HepG2 (cell line): ENCODE measurements at regions not wholly inside any gene's neighbourhood (a gene's known extent, or its start where the extent isn't known, plus 50 kb on each side); places are given as distances from the start of the nearest gene placed in this dataset.

Experiments used
- ATAC-seq: fragments of 200-7000 bp; cut with Tn5 transposase; 3 replicates; pipeline ENCODE4 v1.9.1; 2020; ENCODE audit warnings: mild to moderate bottlenecking, moderate library complexity
- BruUV-seq: library from RNA; stranded (reverse); fragments of 400-500 nt; replicated peaks from 2 replicates; lab custom pipeline; 2021; lab: Mats Ljungman, UMichigan
- CTCF ChIA-PET: fragments of 300-600 bp; formaldehyde crosslinking; extraction: SDS; loops from one replicate; lab custom pipeline; 2021; ENCODE audit warnings: low total read pairs, inconsistent platforms, low intra/inter-chr PET ratio; lab: Yijun Ruan, JAX
- POLR2A ChIA-PET: fragments of 350-600 bp; sonication (Branson Sonifier 250); formaldehyde crosslinking; loops from one replicate; lab custom pipeline; 2020; ENCODE audit warnings: antibody characterized with exemption, inconsistent platforms; lab: Yijun Ruan, JAX
- DNase-seq: peaks from one replicate; pipeline ENCODE4 v3.0.0-alpha.2; 2015; ENCODE audit warnings: low spot score
- FAIRE-seq: peaks from 3 replicates; lab custom pipeline; 2011; peaks lifted over from hg19 to GRCh38; lab: Jason Lieb, UNC
- H2AFZ ChIP-seq: one replicate; pipeline ENCODE4 v1.6.1; 2011; ENCODE audit warnings: low read length, inconsistent platforms
- H3K27ac ChIP-seq: fragments of 300-600 bp; 3 replicates; pipeline ENCODE4 v1.8.0; 2011; ENCODE audit warnings: mixed run types, mild to moderate bottlenecking, mixed read lengths, low read length, inconsistent platforms; ENCODE audit not compliant: insufficient read depth; ENCODE audit errors: extremely low read length
- H3K27me3 ChIP-seq, 2 experiments: fragments of 200-600 bp in 1 of 2; 2 replicates in 1 of 2; 3 replicates in 1 of 2; pipeline versions ENCODE4 v1.6.0 to v1.8.0; 2011; ENCODE audit warnings: low read length in 2 of 2, mild to moderate bottlenecking in 2 of 2, moderate library complexity in 2 of 2, inconsistent platforms in 1 of 2; ENCODE audit not compliant: insufficient read depth in 2 of 2, control insufficient read depth in 1 of 2
- H3K36me3 ChIP-seq, 2 experiments: fragments of 200-600 bp in 1 of 2; replicated peaks in 1 of 2; 2 replicates in 1 of 2; 3 replicates in 1 of 2; pipeline versions ENCODE4 v1.5.1 to v1.8.0; 2011; ENCODE audit warnings: low read length in 2 of 2, inconsistent platforms in 1 of 2; ENCODE audit not compliant: insufficient read depth in 2 of 2, control insufficient read depth in 1 of 2
- H3K4me1 ChIP-seq: 2 replicates; pipeline ENCODE4 v1.5.1; 2012; ENCODE audit warnings: low read length, inconsistent platforms; ENCODE audit not compliant: insufficient read depth
- H3K4me2 ChIP-seq: 2 replicates; pipeline ENCODE4 v1.6.0; 2011; ENCODE audit warnings: low read depth, low read length, inconsistent platforms
- H3K4me3 ChIP-seq, 3 experiments: fragments of 200-600 bp in 1 of 3; sonication (generic), shearing (Covaris generic) in 1 of 3; replicated peaks in 1 of 3; 2 replicates each; pipeline ENCODE4 v1.5.1; 2011 to 2016; ENCODE audit warnings: low read length in 3 of 3, inconsistent platforms in 2 of 3, low read depth in 2 of 3, mild to moderate bottlenecking in 2 of 3, control low read depth in 1 of 3, mixed read lengths in 1 of 3; ENCODE audit not compliant: insufficient read depth in 1 of 3
- H3K79me2 ChIP-seq: one replicate; pipeline ENCODE4 v1.6.1; 2011; ENCODE audit warnings: low read length, inconsistent platforms; ENCODE audit not compliant: insufficient read depth
- H3K9ac ChIP-seq: 2 replicates; pipeline ENCODE4 v1.6.0; 2011; ENCODE audit warnings: mild to moderate bottlenecking, low read depth, low read length, inconsistent platforms; ENCODE audit not compliant: insufficient read depth
- H3K9me3 ChIP-seq: 2 replicates; pipeline ENCODE4 v1.5.1; 2012; ENCODE audit warnings: mild to moderate bottlenecking, low read length
- H4K20me1 ChIP-seq: 2 replicates; pipeline ENCODE4 v1.6.0; 2011; ENCODE audit warnings: inconsistent platforms, mild to moderate bottlenecking, low read length, moderate library complexity; ENCODE audit not compliant: insufficient read depth
- GABPA ChIP-seq, 2 experiments: IDR thresholded peaks; 2 replicates each; pipeline ENCODE4 v1.6.1; 2011 to 2016; ENCODE audit warnings: low read depth in 2 of 2, low read length in 1 of 2, missing biosample characterization in 1 of 2, missing genetic modification characterization in 1 of 2
- HNF1A ChIP-seq, 2 experiments: sonication (generic) in 1 of 2; formaldehyde crosslinking in 1 of 2; IDR thresholded peaks; 2 replicates each; pipeline versions ENCODE4 v1.4.0 to v1.6.1; 2016 to 2020; ENCODE audit warnings: borderline replicate concordance in 1 of 2, low read depth in 1 of 2, mild to moderate bottlenecking in 1 of 2, missing genetic modification reagents in 1 of 2
- IRX3 ChIP-seq: sonication (generic); formaldehyde crosslinking; IDR thresholded peaks from 2 replicates; pipeline ENCODE4 v1.8.1; 2023; ENCODE audit warnings: mild to moderate bottlenecking, low read depth, missing genetic modification reagents, borderline replicate concordance
- JUNB ChIP-seq: sonication (generic); formaldehyde crosslinking; IDR thresholded peaks from 2 replicates; pipeline ENCODE4 v1.8.0; 2022; ENCODE audit warnings: missing genetic modification reagents, mild to moderate bottlenecking, borderline replicate concordance
- KDM4B ChIP-seq: sonication (generic); formaldehyde crosslinking; IDR thresholded peaks from 2 replicates; pipeline ENCODE4 v1.4.0; 2020; ENCODE audit warnings: missing genetic modification reagents
- KIAA2018 ChIP-seq: sonication (generic); formaldehyde crosslinking; IDR thresholded peaks from 2 replicates; pipeline ENCODE4 v1.5.0; 2020; ENCODE audit warnings: mild to moderate bottlenecking, missing genetic modification reagents, borderline replicate concordance
- NR2F2 ChIP-seq: IDR thresholded peaks from 2 replicates; pipeline ENCODE4 v1.6.1; 2012; ENCODE audit warnings: low read depth, inconsistent platforms, borderline replicate concordance
- PHB2 ChIP-seq: fragments of 450-650 bp; IDR thresholded peaks from 2 replicates; pipeline ENCODE4 v1.6.1; 2018; ENCODE audit not compliant: partially characterized antibody
- TEF ChIP-seq: sonication (generic); formaldehyde crosslinking; IDR thresholded peaks from 2 replicates; pipeline ENCODE4 v1.5.0; 2020; ENCODE audit warnings: missing genetic modification reagents
- ZNF121 ChIP-seq: sonication (generic); formaldehyde crosslinking; IDR thresholded peaks from 2 replicates; pipeline ENCODE4 v1.5.0; 2020; ENCODE audit warnings: mild to moderate bottlenecking, missing genetic modification reagents
- ZNF234 ChIP-seq: sonication (generic); formaldehyde crosslinking; conservative IDR thresholded peaks from 2 replicates; pipeline ENCODE4 v1.5.1; 2020; ENCODE audit warnings: mild to moderate bottlenecking, missing genetic modification reagents
- ZNF557 ChIP-seq: sonication (generic); formaldehyde crosslinking; IDR thresholded peaks from 2 replicates; pipeline ENCODE4 v1.4.0; 2020; ENCODE audit warnings: missing genetic modification reagents
- WGBS: methylation state at CpG from one replicate; pipeline ENCODE4 v1.1.6; 2017; ENCODE audit warnings: low lambda C conversion rate; 5-methylcytosine and 5-hydroxymethylcytosine counted together
- in situ Hi-C: cut with HindIII; loops from 2 replicates; pipeline ENCODE4 v1.10.0; 2017; ENCODE audit warnings: low pct_unique_long_range_greater_than_20kb; ENCODE audit not compliant: extremely low pct_ligation_motif_present
- intact Hi-C: fragments of 100-400 bp; cut with micrococcal nuclease; formaldehyde crosslinking; loops from one replicate; pipeline ENCODE4 v1.10.0; 2022; ENCODE audit not compliant: unreplicated experiment

GRCh38 chr20:51128198-51128597 lies 105.3 kb upstream of the KCNG1 start:
- Histone ChIP-seq H3K79me2 (no peaks in the 10 kb centered on the region), H3K4me3 (no peak overlapping the region), H3K36me3 (no peaks in the 10 kb centered on the region), H3K4me2 (no peak overlapping the region), H3K4me1 (no peaks in the 10 kb centered on the region), H2AFZ (no peak overlapping the region), H3K27ac (no peak overlapping the region), H3K9ac (no peak overlapping the region), H4K20me1 (no peaks in the 10 kb centered on the region), H3K9me3 (no peaks in the 10 kb centered on the region), H3K27me3 (peaks cover 1 to 33% of the 10 kb centered on the region in 2 experiments; a peak in 3 of 5 replicates)
- in situ Hi-C loops: no loop called here
- intact Hi-C loops: no loop called here
- BruUV-seq: no TSS peak
- ATAC-seq: no peak
- ChIA-PET POLR2A (no interaction called here), CTCF (no interaction called here)
- FAIRE-seq: no peak
- DNase-seq: no peak
- 8% methylated on average over 4 of the region's 4 CpGs for WGBS
- TF ChIP-seq JUNB (CRISPR knock-in tag) (no peak), HNF1A (IDR thresholded peaks at IDR 0.05; ENCODE audit: low read depth) (no peak), HNF1A (CRISPR knock-in tag; IDR thresholded peaks at IDR 0.05; ENCODE audit: borderline replicate concordance) (no peak), KDM4B (CRISPR knock-in tag) (no peak), NR2F2 (no peak), KIAA2018 (CRISPR knock-in tag) (no peak), ZNF234 (CRISPR knock-in tag) (no peak), TEF (CRISPR knock-in tag) (no peak), ZNF121 (CRISPR knock-in tag) (no peak), ZNF557 (no peak), IRX3 (CRISPR knock-in tag) (no peak), GABPA (IDR thresholded peaks at IDR 0.05; ENCODE audit: low read depth, low read length) (no peak), GABPA (CRISPR knock-in tag; IDR thresholded peaks at IDR 0.05; ENCODE audit: low read depth) (no peak), PHB2 (no peak)
